Endothelial cell of umbilical vein (primary cell): ENCODE measurements at regions not wholly inside any gene's neighbourhood (a gene's known extent, or its start where the extent isn't known, plus 50 kb on each side); places are given as distances from the start of the nearest gene placed in this dataset.
A peak's percentile ranks its signal among the peaks of the same experiment; 100 is the strongest.

Source experiments
- BruUV-seq: library from RNA; stranded (reverse); fragments of 400-500 nt; replicated peaks from 2 replicates; lab custom pipeline; 2021; lab: Mats Ljungman, UMichigan
- CTCF ChIA-PET: fragments of 300-600, 350-600 bp; sonication (Branson Sonifier 250); formaldehyde crosslinking; loops from one replicate; lab custom pipeline; 2021; ENCODE audit warnings: antibody characterized with exemption, inconsistent platforms; lab: Charles Lee
- POLR2A ChIA-PET: fragments of 300-600, 350-600 bp; sonication (Branson Sonifier 250); formaldehyde crosslinking; loops from one replicate; lab custom pipeline; 2021; ENCODE audit warnings: antibody characterized with exemption, inconsistent platforms; lab: Charles Lee
- DNase-seq: peaks from one replicate; pipeline ENCODE4 v3.0.0-alpha.2; 2011; ENCODE audit warnings: low read depth, low spot score
- FAIRE-seq: peaks from 2 replicates; lab custom pipeline; 2011; peaks lifted over from hg19 to GRCh38; lab: Jason Lieb, UNC
- H2AFZ ChIP-seq: 2 replicates; pipeline ENCODE4 v1.6.0; 2012; ENCODE audit warnings: low read depth, low read length, control low read depth, inconsistent platforms
- H3K27ac ChIP-seq: 2 replicates; pipeline ENCODE4 v1.5.1; 2011; ENCODE audit warnings: low read depth, mild to moderate bottlenecking, control low read depth, low read length, moderate library complexity; ENCODE audit not compliant: insufficient read depth
- H3K27me3 ChIP-seq, 2 experiments: 2 replicates each; pipeline versions ENCODE4 v1.6.0 to v1.6.1; 2011; ENCODE audit warnings: low read length in 2 of 2, mixed read lengths in 1 of 2; ENCODE audit not compliant: control insufficient read depth in 2 of 2, insufficient read depth in 2 of 2
- H3K36me3 ChIP-seq, 2 experiments: 2 replicates in 1 of 2; 3 replicates in 1 of 2; pipeline ENCODE4 v1.5.1; 2011; ENCODE audit warnings: low read length in 2 of 2, mild to moderate bottlenecking in 1 of 2, moderate library complexity in 1 of 2; ENCODE audit not compliant: control insufficient read depth in 2 of 2, insufficient read depth in 2 of 2; ENCODE audit errors: extremely low read depth in 1 of 2
- H3K4me1 ChIP-seq: 3 replicates; pipeline ENCODE4 v1.5.1; 2011; ENCODE audit warnings: mild to moderate bottlenecking, low read length; ENCODE audit not compliant: control insufficient read depth, insufficient read depth; ENCODE audit errors: extremely low read depth
- H3K4me2 ChIP-seq: 2 replicates; pipeline ENCODE4 v1.6.1; 2011; ENCODE audit warnings: low read length, control low read depth, mixed read lengths; ENCODE audit not compliant: insufficient read depth
- H3K4me3 ChIP-seq, 3 experiments: fragments of 200-600 bp in 1 of 3; sonication (generic), shearing (Covaris generic) in 1 of 3; replicated peaks in 1 of 3; 2 replicates each; pipeline ENCODE4 v1.5.1; 2011 to 2016; ENCODE audit warnings: control low read depth in 3 of 3, low read length in 3 of 3, mild to moderate bottlenecking in 2 of 3, inconsistent platforms in 1 of 3, low read depth in 1 of 3, moderate library complexity in 1 of 3; ENCODE audit not compliant: insufficient read depth in 1 of 3
- H3K79me2 ChIP-seq: 2 replicates; pipeline ENCODE4 v1.6.0; 2012; ENCODE audit warnings: low read length, inconsistent platforms; ENCODE audit not compliant: control insufficient read depth, insufficient read depth
- H3K9ac ChIP-seq: replicated peaks from 2 replicates; pipeline ENCODE3; 2011; ENCODE audit warnings: low read length, control low read depth; ENCODE audit not compliant: insufficient read depth; ENCODE audit errors: extremely low read depth
- H3K9me1 ChIP-seq: replicated peaks from 3 replicates; pipeline ENCODE4 v1.6.0; 2011; ENCODE audit warnings: mild to moderate bottlenecking, low read length; ENCODE audit not compliant: control insufficient read depth, insufficient read depth; ENCODE audit errors: extremely low read depth
- H3K9me3 ChIP-seq: replicated peaks from 2 replicates; pipeline ENCODE4 v1.5.1; 2012; ENCODE audit warnings: low read length, inconsistent platforms; ENCODE audit not compliant: control insufficient read depth, insufficient read depth
- H4K20me1 ChIP-seq: replicated peaks from 2 replicates; pipeline ENCODE3; 2011; ENCODE audit warnings: mild to moderate bottlenecking, low read length; ENCODE audit not compliant: control insufficient read depth, insufficient read depth; ENCODE audit errors: extremely low read depth
- EZH2 ChIP-seq: IDR thresholded peaks from 2 replicates; pipeline ENCODE4 v1.6.1; 2012; ENCODE audit warnings: borderline replicate concordance, low read depth, mild to moderate bottlenecking, moderate library complexity, low read length, inconsistent platforms; ENCODE audit not compliant: severe bottlenecking
- FOS ChIP-seq: IDR thresholded peaks from 2 replicates; pipeline ENCODE4 v1.6.1; 2011; ENCODE audit warnings: mild to moderate bottlenecking, low read length, moderate library complexity, borderline replicate concordance; ENCODE audit not compliant: insufficient read depth
- GATA2 ChIP-seq: IDR thresholded peaks from 2 replicates; pipeline ENCODE4 v1.7.0; 2011; ENCODE audit warnings: low read depth, mild to moderate bottlenecking, moderate library complexity, mixed read lengths, low read length; ENCODE audit not compliant: insufficient read length, insufficient read depth
- MYC ChIP-seq: IDR thresholded peaks from one replicate; pipeline ENCODE4 v1.6.1; 2011; ENCODE audit warnings: mild to moderate bottlenecking, low read depth, low read length
- POLR2A ChIP-seq: IDR thresholded peaks from 2 replicates; pipeline ENCODE4 v1.6.1; 2012; ENCODE audit warnings: low read depth, mild to moderate bottlenecking, control low read depth, low read length
- POLR2AphosphoS5 ChIP-seq: IDR thresholded peaks from 2 replicates; pipeline ENCODE4 v1.6.1; 2012; ENCODE audit warnings: low read depth, mild to moderate bottlenecking, control low read depth, low read length, moderate library complexity; ENCODE audit not compliant: insufficient read depth
- dilution Hi-C: fragments of 300-500 bp; cut with MboI; formaldehyde crosslinking; loops from one replicate; pipeline ENCODE4 v1.15.0; 2019; ENCODE audit warnings: low sequenced_read_pairs; ENCODE audit not compliant: extremely low pct_ligation_motif_present
- intact Hi-C: fragments of 100-400 bp; cut with micrococcal nuclease; formaldehyde crosslinking; loops from one replicate; pipeline ENCODE4 v1.10.0; 2022
- TF ChIP-seq, protein P1 (sequence below): IDR thresholded peaks from 2 replicates; pipeline ENCODE4 v1.6.1; 2011; ENCODE audit not compliant: insufficient read depth, insufficient read length
- TF ChIP-seq, protein P2 (sequence below), 2 donors: IDR thresholded peaks; 1 replicate in 1 of 2; 2 replicates in 1 of 2; pipeline ENCODE4 v1.5.1; 2011; ENCODE audit warnings: low read length in 2 of 2, mild to moderate bottlenecking in 2 of 2, moderate library complexity in 2 of 2, control low read depth in 1 of 2, inconsistent platforms in 1 of 2, low read depth in 1 of 2; ENCODE audit not compliant: insufficient read depth in 1 of 2; ENCODE audit errors: extremely low read depth in 1 of 2

DNA sequence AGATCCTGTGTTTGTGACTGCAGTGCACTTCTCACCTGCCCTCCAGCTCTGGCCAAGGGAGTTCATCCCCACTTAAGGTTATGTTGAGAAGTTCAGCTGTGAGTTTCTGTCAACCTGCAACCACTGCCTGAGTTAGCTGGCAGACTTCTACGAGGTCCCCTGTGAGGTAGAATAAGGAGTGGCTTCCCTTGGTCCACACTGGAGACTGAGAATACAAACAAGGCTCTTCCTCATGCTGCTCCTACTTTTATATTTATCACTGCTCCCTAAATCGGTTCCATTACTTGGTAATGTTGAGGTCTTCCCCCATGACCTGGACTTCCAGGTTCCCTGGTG lies 353.2 kb upstream of the CWC22 start:
- no peak overlapping the region for H2AFZ ChIP-seq
- no peak overlapping the region for H3K4me2 ChIP-seq
- no peaks in the 10 kb centered on the region for H3K9me3 ChIP-seq
- H3K4me3 ChIP-seq: no peak overlapping the region
- TF ChIP-seq, protein P1, sequence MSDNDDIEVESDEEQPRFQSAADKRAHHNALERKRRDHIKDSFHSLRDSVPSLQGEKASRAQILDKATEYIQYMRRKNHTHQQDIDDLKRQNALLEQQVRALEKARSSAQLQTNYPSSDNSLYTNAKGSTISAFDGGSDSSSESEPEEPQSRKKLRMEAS: no peak
- TF ChIP-seq GATA2: no peak
- no peaks in the 10 kb centered on the region for H4K20me1 ChIP-seq
- BruUV-seq: no TSS peak
- ChIA-PET POLR2A (no interaction called here), CTCF (interaction anchor here (0.9 to 1.5 kb wide), 2 partner anchors 11 to 700 kb away, joined by 3 to 4 read pairs; no protein-coding TSS in a partner anchor)
- no peak overlapping the region for H3K9ac ChIP-seq
- H3K9me1 ChIP-seq: no peaks in the 10 kb centered on the region
- intact Hi-C loops: no loop called here
- dilution Hi-C loops: no loop called here
- H3K27ac ChIP-seq: no peak overlapping the region
- H3K36me3 ChIP-seq: no peaks in the 10 kb centered on the region
- FAIRE-seq (no peak), DNase-seq (no peak)
- no peaks in the 10 kb centered on the region for H3K27me3 ChIP-seq
- H3K79me2 ChIP-seq: no peaks in the 10 kb centered on the region
- no peaks in the 10 kb centered on the region for H3K4me1 ChIP-seq

DNA sequence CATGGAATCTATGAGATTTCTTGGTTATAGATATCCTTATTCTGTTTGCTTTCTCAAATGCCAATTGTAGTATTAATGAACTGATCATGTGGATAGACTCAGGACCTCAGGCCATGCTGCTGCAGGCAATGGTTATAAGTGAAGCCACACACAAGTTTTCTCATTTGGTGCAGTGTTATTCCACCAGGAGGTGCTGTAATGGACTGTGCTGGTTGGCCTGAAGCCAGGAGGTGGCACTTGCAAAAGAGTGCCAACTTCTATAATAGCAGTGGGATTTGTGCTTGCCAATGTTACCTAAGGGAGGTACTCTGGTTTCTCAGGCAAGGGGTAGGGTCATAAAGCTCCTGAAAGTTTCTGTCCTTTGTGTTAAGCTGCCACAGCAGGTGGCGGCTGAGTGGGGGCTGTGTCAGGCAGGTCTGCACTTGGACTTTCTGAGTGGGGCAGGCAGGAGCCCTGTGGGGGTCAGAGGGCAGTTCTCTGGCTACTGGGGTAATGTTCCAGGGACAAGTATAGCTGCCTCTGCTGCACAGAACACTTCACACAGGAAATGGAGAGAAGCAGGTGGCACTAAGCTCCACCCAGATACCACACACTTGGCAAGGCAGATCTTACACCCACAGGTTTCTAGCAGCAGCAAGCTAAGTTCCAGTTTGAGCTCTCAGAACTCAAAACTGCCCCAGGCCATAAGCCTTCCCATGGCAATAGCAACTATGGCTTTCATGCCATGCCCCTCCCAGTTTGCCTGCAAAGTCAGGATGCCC lies 352.6 kb upstream of the CWC22 start:
- no peak overlapping the region for H2AFZ ChIP-seq
- no peaks in the 10 kb centered on the region for H3K36me3 ChIP-seq
- H3K27me3 ChIP-seq: no peaks in the 10 kb centered on the region
- no peaks in the 10 kb centered on the region for H3K9me1 ChIP-seq
- no peak overlapping the region for H3K4me3 ChIP-seq
- no peak overlapping the region for H3K27ac ChIP-seq
- no peaks in the 10 kb centered on the region for H3K9me3 ChIP-seq
- H3K9ac ChIP-seq: no peak overlapping the region
- ChIA-PET CTCF (interaction anchor here (0.9 to 1.3 kb wide), 2 partner anchors 8 to 701 kb away, joined by 3 read pairs; no protein-coding TSS in a partner anchor), POLR2A (no interaction called here)
- no peaks in the 10 kb centered on the region for H3K4me1 ChIP-seq
- no peaks in the 10 kb centered on the region for H4K20me1 ChIP-seq
- no peak for FAIRE-seq
- intact Hi-C loops (no loop called here), dilution Hi-C loops (no loop called here)
- TF ChIP-seq FOS: no peak
- no peak for TF ChIP-seq EZH2
- TF ChIP-seq MYC: no peak
- no peak for TF ChIP-seq POLR2AphosphoS5
- TF ChIP-seq, protein P2, sequence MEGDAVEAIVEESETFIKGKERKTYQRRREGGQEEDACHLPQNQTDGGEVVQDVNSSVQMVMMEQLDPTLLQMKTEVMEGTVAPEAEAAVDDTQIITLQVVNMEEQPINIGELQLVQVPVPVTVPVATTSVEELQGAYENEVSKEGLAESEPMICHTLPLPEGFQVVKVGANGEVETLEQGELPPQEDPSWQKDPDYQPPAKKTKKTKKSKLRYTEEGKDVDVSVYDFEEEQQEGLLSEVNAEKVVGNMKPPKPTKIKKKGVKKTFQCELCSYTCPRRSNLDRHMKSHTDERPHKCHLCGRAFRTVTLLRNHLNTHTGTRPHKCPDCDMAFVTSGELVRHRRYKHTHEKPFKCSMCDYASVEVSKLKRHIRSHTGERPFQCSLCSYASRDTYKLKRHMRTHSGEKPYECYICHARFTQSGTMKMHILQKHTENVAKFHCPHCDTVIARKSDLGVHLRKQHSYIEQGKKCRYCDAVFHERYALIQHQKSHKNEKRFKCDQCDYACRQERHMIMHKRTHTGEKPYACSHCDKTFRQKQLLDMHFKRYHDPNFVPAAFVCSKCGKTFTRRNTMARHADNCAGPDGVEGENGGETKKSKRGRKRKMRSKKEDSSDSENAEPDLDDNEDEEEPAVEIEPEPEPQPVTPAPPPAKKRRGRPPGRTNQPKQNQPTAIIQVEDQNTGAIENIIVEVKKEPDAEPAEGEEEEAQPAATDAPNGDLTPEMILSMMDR (IDR thresholded peaks at IDR 0.05; ENCODE audit: extremely low read depth in 1 of 2, insufficient read depth in 1 of 2, low read depth in 1 of 2, low read length in 2 of 2): peak; percentile 4 to 8
- no peak for TF ChIP-seq POLR2A
- no peaks in the 10 kb centered on the region for H3K79me2 ChIP-seq
- DNase-seq: no peak
- no peak overlapping the region for H3K4me2 ChIP-seq
- no TSS peak for BruUV-seq
